Central memory CD4-positive, alpha-beta T cell (primary cell): ENCODE measurements at regions not wholly inside any gene's neighbourhood (a gene's known extent, or its start where the extent isn't known, plus 50 kb on each side); places are given as distances from the start of the nearest gene placed in this dataset.
"Not testable (repeated sequence)": the region's sequence is repeated elsewhere in the genome, so short reads cannot be mapped to it uniquely, and the experiment has no call there.

Experiments used
- DNase-seq: peaks from one replicate; pipeline ENCODE4 v3.0.0; 2022

DNA sequence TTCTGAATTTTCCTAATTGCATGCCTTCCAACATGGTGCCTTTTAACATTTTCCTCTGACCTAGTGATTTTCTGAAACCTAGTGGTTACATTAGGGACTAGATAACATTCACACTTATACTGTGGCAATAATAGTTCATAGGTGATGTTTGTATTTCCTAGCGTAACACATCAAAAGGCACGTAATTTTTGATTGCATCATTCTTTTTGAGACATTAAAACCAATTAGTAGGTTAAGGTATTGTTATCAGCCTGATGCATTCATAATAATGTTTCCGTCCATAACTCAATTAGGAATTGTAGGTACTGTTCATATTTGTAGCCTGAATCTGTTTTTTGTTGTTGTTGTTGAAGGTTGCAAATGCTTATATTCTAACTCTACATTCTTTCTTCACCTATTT, 192.4 kb downstream of the ANXA1 start:
- no peak for DNase-seq

DNA sequence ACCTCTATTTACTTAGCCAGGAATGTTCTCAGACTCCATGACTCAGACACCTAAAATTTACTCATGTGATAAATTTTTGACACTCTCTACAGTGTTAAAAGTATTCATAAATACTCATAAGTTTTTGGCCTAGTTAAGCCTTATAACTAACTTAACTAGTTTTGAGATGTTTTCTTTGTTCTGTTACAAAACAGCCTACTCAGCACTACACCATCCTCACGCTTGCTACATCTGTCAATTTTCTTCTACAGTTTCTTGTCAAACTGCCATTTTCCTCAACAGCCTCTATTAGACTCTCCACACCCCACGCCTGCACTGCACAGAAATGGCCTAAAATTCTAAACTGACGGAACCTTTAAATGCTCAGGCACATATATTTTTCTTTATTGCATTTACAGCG, 195.5 kb downstream of the ANXA1 start:
- no peak for DNase-seq

DNA sequence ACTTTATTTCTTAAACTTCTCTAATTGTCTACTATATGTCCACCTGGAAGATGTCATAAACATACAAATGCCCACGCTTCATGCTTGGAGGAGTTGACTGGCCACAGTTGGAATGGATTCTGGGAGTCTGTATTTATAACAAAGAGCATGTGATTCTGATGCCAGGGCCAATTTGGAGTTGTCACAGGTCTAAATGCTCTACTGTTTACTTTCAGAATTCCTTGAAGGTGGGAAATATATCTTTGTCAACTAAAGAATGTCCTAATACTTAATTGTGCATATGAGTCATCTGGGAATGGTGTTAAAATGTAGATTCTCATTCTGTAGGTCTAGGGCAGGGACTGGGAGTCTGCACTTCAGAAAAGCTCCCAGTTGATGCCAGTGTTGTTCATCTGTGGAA, 196.1 kb downstream of the ANXA1 start:
- DNase-seq: no peak

DNA sequence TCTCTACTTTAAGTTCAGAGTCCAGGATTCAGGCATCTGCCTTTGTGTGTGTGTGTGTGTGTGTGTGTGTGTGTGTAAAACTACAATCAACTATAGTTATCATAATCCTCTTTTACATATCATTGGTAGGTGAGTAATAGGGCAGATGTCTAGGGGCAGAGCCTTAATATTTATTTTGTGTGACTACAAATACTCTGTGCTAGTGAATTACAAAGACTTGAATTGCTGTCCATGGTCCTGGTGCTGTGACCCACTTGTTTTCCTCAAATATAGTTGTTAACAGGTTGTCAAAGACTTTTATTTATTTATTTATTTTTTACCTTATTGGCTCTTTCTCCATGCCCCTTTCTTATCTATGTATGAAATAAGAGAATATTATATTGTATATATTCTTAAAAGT, 196.8 kb downstream of the ANXA1 start:
- DNase-seq: no peak

DNA sequence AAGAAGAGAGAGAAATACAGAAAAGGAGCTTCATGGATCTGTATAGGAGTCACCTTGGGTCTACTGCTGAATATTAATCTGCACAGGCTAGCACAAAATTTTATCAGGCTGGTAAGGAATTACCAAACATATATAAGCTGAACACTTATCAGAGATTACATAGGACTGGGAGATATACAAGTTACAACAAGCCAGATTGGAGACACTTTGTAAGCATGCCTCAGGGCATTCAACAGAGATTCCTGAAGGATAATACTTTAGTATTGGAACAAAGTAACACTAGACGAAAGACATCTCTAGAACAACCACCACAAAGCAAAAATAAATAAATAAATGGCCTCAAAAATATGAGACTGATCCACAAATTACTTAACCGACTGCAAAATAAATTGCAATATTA, 197.8 kb downstream of the ANXA1 start:
- no peak for DNase-seq

DNA sequence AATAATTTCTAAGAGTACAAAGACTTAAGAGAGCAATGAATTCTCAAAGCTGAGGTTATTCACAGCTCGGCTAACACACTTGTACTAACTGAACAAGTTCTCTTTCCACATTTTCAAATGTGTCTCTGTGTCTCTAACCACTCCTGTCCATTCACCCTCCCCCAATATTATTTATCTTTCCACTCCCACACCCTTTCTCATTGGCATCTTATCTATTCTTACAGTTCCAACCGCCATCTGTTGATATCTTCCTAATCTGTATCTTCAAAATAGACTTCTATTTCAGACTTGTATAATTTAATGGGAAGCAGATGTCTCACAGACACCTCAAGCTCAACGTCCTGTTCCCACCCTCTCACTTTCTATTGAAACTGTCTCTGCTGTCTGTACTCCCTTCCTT, 205.9 kb downstream of the ANXA1 start:
- DNase-seq: no peak

DNA sequence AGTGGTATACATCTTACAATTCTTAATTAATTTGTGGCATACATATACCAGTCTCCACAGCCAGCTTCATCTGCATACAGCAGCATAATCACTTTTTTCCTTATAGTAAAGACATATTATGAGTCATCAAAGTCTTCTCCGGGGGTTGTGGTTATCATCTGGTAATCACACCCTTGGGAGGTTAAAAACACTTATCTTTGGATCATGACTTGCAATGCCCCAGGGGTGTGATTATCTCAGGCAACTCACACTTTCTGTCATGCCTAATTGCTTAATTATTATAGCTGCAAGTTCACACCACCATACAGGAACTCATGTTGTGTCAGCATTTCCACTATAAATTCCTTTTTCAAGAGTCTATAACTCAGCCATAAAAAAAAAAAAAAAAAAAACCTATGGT, 218.4 kb downstream of the ANXA1 start:
- no peak for DNase-seq

DNA sequence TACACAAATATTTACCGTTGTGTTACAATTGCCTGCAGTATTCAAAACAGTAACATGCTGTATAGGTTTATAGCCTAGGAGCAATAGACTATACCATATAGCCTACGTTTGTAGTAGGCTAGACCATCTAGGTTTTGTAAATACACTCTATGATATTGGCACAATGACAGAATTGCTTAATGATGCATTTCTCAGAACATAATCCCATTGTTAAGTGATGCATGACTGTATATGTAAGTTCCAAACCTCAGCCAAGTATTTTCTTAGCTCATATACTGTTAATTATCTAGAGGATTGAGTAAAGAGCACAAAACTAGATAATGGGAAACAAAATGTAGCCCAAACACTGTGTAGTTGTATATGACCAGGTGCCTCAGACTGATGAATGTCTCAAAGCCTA, 220.1 kb downstream of the ANXA1 start:
- DNase-seq: no peak

DNA sequence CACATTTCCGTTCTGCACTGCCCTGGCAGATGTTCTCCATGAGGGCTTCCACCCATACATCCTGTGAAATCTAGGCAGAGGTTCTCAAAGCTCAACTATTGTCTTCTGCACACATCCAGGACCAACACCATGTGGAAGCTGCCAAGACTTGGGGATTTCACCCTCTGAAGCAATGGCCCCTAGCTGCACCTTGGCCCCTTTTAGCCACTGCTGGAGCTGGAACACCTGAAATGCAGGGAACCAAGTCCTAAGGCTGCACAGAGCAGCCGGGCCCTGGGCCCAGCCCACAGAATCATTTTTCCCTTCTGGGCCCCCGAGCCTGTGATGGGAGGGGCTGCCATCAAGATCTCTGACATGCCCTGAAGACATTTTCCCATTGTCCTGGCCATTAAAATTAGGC, 228.7 kb downstream of the ANXA1 start:
- no peak for DNase-seq

DNA sequence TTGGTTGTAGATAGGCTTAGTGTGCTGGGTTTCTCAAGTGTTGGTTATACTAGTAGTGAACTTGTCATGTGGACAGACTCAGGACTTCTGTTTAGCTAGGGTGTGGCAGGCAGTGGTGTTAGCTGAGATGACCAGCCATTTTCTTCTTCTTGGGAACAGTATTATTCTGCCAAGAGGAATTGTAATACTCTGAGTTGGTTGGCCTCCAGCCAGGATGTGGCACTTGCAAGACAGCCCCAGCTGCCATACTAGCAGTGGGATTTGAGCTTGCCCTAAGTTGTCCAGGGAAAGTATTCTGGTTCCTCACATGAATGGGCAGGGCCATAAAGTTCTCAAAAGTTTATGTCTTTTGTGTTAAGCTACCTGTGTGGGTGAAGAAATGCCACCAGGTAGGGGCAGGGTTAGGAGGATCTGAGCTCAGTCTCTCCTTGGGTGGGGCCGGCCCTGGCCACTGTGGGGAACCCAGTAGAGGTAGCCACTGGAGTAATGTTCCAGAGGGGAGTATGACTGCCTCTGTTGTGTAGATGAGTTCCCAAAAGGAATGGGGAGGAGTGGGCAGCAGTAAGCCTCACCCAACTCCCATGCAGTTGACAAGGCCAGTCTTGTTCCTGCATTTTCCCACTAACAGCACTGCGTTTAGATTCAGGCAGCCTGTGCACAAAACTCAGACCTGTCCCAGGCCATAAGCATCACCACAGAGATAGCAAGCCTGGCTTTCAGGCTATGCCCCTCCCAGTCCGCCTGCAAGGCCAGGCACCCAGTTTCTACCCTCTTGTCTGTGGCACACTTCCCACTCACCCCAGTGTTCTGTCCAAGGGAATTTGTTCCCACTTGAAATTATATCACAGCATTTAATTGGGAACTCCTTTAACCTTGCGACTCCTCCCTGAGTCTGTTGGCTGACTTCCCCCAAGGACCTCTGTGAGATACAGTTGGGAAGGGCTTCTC, 250.7 kb downstream of the ANXA1 start:
- DNase-seq: no peak

DNA sequence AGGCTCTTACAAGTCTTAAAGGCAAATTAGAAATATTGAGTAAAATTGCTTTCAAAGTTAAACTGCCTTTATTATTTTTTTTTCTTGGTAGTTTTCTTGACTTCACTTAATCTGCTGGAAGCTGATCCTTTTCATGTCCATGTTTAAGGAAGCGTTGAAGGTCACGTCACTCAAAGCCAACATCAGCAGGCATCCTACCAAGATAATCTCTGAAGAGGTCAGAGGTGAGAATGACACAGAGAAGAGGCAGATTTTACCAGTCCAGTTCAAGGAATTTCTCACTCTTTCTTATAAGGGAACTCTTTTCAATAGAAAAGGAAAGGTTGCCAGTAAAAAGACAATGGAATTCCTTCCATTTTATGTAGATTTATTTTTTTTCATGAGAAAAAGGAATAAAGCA, 259.8 kb downstream of the ANXA1 start:
- no peak for DNase-seq

DNA sequence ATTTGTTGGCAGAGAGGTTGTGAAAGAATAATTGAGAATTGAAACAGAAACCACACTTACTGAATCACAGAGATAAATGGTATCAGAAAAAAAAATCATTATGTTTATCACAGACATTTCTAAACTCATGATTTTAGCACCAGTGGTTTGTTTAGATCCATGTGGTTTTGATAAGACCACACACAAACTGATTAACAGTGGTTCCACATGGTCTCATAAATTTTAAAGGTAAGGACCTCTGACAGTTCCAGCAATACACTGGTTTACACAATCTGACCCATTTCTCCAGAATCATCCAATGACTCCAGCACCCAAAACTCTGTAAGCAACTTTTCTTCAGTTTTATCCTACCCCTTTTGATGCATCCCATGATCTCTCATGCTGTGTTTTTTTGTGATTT, 261.2 kb downstream of the ANXA1 start:
- no peak for DNase-seq

DNA sequence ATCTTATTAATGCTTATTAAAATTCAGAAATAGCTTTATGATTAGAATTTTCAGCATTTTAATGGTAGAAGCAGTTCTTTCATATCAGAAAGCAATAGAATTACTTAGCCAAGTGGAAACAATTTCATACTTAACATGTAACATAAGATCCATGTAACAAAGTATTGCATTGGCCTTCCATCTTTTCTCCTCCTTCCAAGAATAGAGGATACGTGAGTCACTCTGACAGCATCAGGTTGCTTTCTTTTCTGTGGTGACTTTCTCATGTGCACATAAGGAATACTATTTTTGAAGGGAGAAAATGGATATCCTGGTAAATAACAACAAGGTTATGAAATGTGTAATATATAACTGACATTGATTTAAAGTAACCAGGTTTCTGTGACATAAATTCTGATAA, 272.2 kb downstream of the ANXA1 start:
- DNase-seq: no peak

DNA sequence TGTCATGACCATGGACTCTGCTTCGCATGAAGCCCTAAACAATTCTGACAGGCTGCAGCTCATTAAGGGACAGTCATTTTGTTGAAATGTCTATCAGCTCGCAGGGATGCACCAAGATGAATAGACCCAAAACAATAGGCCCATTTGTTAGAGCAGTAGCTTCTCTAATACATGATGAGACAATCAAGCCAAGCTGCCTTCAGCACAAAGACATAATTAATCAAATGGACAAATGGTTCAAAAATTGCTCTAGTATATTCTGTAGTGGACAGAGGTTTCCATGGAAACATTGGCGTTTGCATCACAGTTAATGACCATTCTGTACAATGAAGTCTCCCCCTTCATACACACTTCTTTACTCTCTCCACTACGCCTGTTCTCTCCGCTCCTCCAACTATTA, 274.6 kb downstream of the ANXA1 start:
- no peak for DNase-seq

DNA sequence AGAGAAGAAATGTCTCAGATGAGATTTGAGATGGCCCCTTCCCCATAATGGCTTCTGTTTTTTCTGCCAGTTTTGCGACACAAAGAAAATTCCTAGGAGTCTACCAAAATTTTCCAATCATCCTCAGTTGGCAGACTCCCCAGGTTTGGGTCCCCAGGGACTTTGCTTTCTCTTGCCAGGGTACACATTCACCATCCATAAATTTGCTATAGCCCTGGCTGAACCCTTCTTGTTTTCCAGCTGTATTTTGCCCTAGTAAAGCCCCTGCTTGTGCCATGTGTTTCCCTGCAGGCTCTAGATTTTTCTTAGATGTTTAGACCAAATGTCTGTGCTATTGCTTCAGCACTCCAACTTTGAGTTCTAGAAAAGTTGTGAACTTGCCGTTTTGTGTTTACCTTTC, 283.2 kb downstream of the ANXA1 start:
- no peak for DNase-seq

DNA sequence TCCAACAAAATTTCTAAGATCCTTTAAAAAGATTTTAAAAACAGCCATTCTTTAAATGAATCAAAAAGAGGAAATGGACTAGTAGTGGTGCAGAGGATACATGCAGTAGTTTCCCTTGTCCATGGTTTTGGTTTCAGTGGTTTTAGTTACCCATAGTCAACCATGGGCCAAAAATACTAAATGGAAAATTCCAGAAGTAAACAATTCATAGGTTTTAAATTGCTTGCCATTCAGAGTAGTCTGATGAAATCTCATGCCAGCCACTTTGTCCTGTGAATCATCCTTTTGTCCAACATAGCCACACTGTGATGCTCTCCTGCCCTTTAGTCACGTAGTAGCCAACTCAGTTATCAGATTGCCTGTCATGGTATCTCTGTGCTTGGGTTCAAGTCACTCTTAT, 286.1 kb downstream of the ANXA1 start:
- DNase-seq: no peak

DNA sequence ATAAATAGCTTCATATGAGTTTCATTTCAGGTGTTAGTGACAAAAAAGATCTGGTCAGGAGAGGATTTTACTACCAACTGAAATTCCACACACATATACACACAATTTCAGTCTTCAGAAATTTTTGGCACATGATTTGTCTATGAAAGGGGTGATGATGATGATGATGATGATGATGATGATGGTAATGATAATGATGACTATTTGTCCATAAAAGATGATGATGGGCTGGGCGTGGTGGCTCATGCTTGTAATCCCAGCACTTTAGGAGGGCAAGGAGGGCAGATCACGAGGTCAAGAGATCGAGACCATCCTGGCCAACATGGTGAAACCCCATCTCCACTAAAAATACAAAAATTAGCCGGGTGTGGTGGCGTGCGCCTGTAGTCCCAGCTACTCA, 288.2 kb downstream of the ANXA1 start:
- DNase-seq: not testable (repeated sequence)

DNA sequence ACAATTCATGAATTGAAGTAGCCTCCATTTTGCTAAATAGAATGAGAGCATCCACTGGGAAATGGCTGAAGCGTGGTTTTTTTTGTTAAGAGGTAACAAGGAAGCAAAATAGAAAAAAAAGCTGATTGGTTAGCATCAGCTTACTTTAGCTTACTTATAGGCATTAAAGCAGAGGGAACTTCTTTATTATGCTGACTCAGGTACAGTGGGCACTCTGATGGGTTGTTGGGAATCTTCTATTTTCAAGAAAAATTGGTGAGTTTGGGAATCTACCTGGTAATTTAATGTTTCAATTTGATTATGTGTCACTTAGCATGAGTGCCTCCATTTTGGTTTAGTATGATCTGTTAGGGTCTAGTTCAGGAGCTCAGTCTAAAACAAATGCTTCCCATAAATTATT, 289.6 kb downstream of the ANXA1 start:
- DNase-seq: no peak

DNA sequence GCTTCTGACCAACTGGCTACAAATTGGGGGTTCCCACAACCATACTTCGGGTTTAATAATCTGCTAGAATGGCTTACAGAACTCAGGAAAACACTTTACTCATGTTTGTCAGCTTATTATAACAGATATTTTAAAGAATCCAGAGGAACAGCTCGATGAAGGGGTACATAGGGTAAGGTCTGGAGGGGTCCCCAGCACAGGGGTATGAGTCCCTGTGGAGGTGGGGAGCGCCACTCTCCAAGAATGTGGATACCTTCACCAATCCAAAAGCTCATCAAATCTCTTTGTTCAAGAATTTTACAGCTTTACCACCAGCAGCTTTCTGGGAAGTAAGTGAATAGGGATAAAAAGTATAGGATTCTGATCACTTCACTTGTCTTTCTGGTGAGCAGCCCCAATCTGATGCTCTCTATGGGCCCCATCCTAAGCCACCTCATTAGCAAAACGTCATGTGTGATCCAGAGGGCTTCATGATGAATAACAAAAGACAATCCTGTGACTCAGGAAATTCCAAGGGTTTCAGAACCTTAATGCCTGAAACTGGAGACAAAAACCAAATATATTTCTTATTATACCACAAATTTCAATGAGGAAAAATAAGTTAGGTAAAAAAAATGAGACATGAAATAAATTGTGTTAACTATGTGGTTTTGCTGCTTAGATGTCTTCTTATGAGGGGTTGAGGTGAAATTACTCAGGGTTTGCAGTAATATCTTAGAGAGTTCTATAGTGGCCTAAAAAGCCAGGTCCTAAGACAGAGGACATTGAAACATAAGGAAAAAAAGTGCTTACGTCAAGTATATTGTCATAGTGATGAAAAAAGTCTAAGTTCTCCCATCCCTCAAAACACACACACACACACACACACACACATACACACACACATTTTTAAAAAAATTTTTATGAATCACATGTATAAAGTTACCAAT, 290.5 kb downstream of the ANXA1 start:
- DNase-seq: no peak

DNA sequence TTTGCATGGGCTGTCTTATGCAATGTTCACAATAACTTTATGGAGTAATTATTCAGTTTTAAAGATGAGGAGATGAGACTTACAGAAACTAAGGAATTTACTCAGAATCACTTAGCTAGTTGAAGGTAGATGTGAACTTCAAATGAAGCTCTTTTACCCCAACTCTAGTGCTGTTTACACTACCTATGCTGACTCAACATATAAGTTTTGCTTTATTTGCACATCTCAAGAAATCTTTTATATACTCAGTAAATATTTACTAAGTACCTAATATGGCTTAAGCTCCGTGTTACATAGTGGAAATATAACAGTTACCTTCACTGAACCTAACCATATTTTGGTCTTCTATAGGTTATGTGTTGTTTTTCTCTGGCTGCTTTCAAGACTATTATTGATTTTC, 293.2 kb downstream of the ANXA1 start:
- no peak for DNase-seq

DNA sequence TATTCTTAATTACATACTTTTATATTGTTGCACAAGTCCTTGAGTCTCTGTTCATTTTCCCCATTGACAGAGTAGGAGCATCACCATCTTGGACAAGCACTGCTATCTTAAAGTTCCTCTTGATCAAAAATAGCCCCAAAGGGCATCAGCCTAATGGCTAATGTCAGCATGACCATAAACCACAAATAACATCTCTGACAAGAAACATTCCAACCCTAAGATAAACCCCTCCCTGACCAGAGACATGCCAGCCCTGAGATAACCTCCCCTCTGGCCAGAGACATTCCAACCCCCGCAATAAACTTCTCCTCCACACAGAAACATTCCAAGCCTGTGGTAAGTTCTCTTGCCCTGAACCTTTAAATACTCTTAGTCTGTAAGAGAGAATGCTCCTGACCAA, 293.7 kb downstream of the ANXA1 start:
- DNase-seq: not testable (repeated sequence)

DNA sequence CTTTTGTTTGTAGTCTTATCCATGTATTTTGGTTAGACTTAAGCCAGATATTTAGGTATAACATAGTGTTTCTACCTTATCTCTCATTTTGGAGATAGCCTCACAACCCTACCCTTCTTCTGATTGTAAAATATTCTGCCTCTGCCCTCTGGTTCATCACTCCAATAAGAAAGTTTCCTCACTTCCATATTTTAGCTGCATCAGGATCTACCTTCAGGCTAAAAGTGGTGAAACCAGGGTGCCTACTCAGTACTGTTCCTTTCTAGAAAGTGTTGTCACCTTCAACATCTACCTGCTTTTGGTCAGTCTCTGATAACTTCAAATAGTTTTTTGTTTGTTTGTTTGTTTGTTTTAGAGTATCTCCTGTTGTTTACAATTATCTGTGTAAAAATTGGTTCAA, 294.6 kb downstream of the ANXA1 start:
- DNase-seq: no peak

DNA sequence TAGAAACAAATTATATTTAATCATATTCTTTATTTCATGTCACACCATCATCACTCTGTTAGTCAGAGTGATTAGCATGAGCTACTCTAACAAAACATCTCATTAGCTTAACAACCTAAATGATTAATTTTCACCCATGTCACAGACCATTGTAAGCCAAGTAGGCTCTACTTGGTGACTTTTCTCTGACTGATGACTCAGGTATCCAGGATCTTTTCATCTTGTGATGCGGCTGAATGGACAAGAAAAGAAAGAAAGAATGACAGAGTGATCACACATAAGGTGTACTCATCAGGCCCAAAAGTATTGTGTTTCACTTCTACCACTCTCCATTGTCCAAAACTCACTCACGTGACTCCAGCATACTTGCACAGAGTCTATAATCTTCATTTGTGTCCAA, 299.3 kb downstream of the ANXA1 start:
- DNase-seq: no peak

DNA sequence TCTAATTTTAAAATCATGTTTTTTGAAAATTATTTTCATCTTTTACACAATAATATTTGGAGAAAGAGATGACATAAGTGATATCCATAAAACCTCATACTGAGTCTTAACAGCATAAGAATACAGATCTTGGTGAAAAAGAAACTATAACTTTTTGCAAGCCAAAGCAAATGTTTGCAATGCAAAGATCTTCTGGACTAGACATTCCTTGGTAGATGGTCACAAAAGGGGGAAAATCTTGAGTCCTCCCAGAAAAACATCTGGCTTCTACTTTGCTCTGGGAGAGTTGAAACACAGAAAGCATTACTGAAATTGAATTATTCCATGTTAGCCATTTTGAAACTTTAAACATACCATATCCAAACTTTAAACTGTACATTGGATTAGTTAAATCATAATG, 308.2 kb downstream of the ANXA1 start:
- DNase-seq: no peak
